ENCODE measurements at regions not wholly inside any gene's neighbourhood (a gene's known extent, or its start where the extent isn't known, plus 50 kb on each side); places are given as distances from the start of the nearest gene placed in this dataset.

GRCh38 chr20:50386641-50386960 is 123.6 kb upstream of the PTPN1 start:
- TF ChIP-seq POLR2A (IDR thresholded peaks at IDR 0.05; ENCODE audit: low read depth, low read length) (no peak), POLR2AphosphoS5 (IDR thresholded peaks at IDR 0.05; ENCODE audit: low read depth, low read length) (no peak), TAF1 (IDR thresholded peaks at IDR 0.05; ENCODE audit: low read depth, low read length) (no peak), SPI1 (IDR thresholded peaks at IDR 0.05; ENCODE audit: low read depth, low read length) (no peak), PAX5 (IDR thresholded peaks at IDR 0.05; ENCODE audit: insufficient read depth, low read length, severe bottlenecking) (no peak), POU2F2 (IDR thresholded peaks at IDR 0.05; ENCODE audit: low read depth, low read length) (no peak)
